ENCODE measurements at regions not wholly inside any gene's neighbourhood (a gene's known extent, or its start where the extent isn't known, plus 50 kb on each side); places are given as distances from the start of the nearest gene placed in this dataset.

- Histone ChIP-seq H3K18ac (ENCODE audit: extremely low read depth, low read length) (no peak overlapping the region), H4K20me1 (replicated peaks in 1 of 2; ENCODE audit: control insufficient read depth in 1 of 2, insufficient read depth in 2 of 2, low read length in 2 of 2) (no peaks in the 10 kb centered on the region), H4K8ac (ENCODE audit: extremely low read depth, insufficient read depth, low read length) (no peak overlapping the region), H3K79me2 (ENCODE audit: control insufficient read depth in 1 of 2, insufficient read depth in 2 of 2, low read length in 2 of 2) (no peaks in the 10 kb centered on the region), H3K23me2 (ENCODE audit: low read depth, low read length) (no peaks in the 10 kb centered on the region; the same call in 1 of the 2 replicates), H2BK120ac (replicated peaks; ENCODE audit: low read depth, low read length) (no peak overlapping the region), H3K4ac (replicated peaks; ENCODE audit: insufficient read length, low read depth, low read length) (no peak overlapping the region), H2BK12ac (ENCODE audit: low read depth, low read length) (no peak overlapping the region), H3K4me2 (ENCODE audit: insufficient read depth in 1 of 2, low read depth in 2 of 2, low read length in 2 of 2) (no peak overlapping the region), H3K27ac (ENCODE audit: low read depth, low read length) (no peak overlapping the region), H3K4me1 (replicated peaks in 1 of 4; ENCODE audit: control insufficient read depth in 3 of 4, insufficient read depth in 4 of 4, low read length in 3 of 4) (peaks cover 0 to 4% (median 0%) of the 10 kb centered on the region in 4 experiments; a peak in 3 of 7 replicates), H3K36me3 (ENCODE audit: control insufficient read depth in 2 of 4, insufficient read depth in 4 of 4, low read length in 3 of 4) (no peaks in the 10 kb centered on the region; a peak in 1 of 8 replicates), H2AK5ac (ENCODE audit: low read depth, low read length) (no peak overlapping the region), H3K23ac (ENCODE audit: insufficient read length) (no peak overlapping the region), H2AFZ (ENCODE audit: low read length) (no peak overlapping the region), H2BK20ac (ENCODE audit: low read length) (no peak overlapping the region), H2BK5ac (ENCODE audit: low read depth, low read length) (no peak overlapping the region), H3K79me1 (ENCODE audit: low read depth, low read length) (no peaks in the 10 kb centered on the region), H3K56ac (replicated peaks; ENCODE audit: insufficient read length, low read depth, low read length) (no peak overlapping the region), H2BK15ac (ENCODE audit: low read length) (no peak overlapping the region), H4K91ac (replicated peaks; ENCODE audit: insufficient read length, low read length) (no peak overlapping the region), H3K27me3 (replicated peaks in 1 of 4; ENCODE audit: control insufficient read depth in 3 of 4, extremely low read depth in 1 of 4, insufficient read depth in 3 of 4, low read length in 3 of 4) (no peaks in the 10 kb centered on the region), H4K5ac (ENCODE audit: insufficient read length, low read depth, low read length) (no peak overlapping the region), H3K9ac (replicated peaks in 1 of 4; ENCODE audit: extremely low read depth in 1 of 4, low read depth in 3 of 4, low read length in 3 of 4) (no peak overlapping the region), H3K4me3 (ENCODE audit: extremely low read depth in 1 of 4, insufficient read depth in 2 of 4, low read depth in 3 of 4, low read length in 4 of 4) (no peak overlapping the region), H3K9me3 (ENCODE audit: insufficient read depth in 2 of 2, low read depth in 1 of 2, low read length in 1 of 2) (no peaks in the 10 kb centered on the region), H3K14ac (ENCODE audit: insufficient read length) (no peak overlapping the region)
- CTCF ChIA-PET (ENCODE audit: partially characterized antibody) = no interaction called here
- 91% methylated on average over 5 of the region's 5 CpGs; no CpG with 5 or more reads in 1 of the 2 experiments for WGBS, 2 experiments (ENCODE audit: extremely low coverage in 1 of 2, insufficient coverage in 1 of 2, insufficient read length in 1 of 2, insufficient replicate concordance in 2 of 2, low coverage in 1 of 2, low lambda C conversion rate in 2 of 2, missing lambda C conversion rate in 1 of 2)
- POLR2A ChIA-PET (ENCODE audit: partially characterized antibody) = no interaction called here
- FAIRE-seq (no peak), DNase-seq (ENCODE audit: low read depth in 1 of 2, low spot score in 2 of 2) (no peak)
- TF ChIP-seq CREB1 (IDR thresholded peaks at IDR 0.05) (no peak), E2F6 (IDR thresholded peaks at IDR 0.05) (no peak), TBP (IDR thresholded peaks at IDR 0.05; ENCODE audit: low read depth, low read length) (no peak), EP300 (IDR thresholded peaks at IDR 0.05; ENCODE audit: borderline replicate concordance in 1 of 2, low read depth in 2 of 2, low read length in 2 of 2) (no peak), SAP30 (IDR thresholded peaks at IDR 0.05; ENCODE audit: insufficient read depth, insufficient replicate concordance, low read length) (no peak), SP1 (IDR thresholded peaks at IDR 0.05; ENCODE audit: low read depth, low read length) (no peak), POLR2A (IDR thresholded peaks at IDR 0.05; ENCODE audit: control extremely low read depth in 1 of 2, low read depth in 2 of 2, low read length in 2 of 2) (no peak), SP4 (IDR thresholded peaks at IDR 0.05; ENCODE audit: low read length) (no peak), GTF2F1 (IDR thresholded peaks at IDR 0.05; ENCODE audit: borderline replicate concordance, low read depth, low read length) (no peak), KDM4A (IDR thresholded peaks at IDR 0.05; ENCODE audit: low read depth, low read length, severe bottlenecking) (no peak), MAFK (IDR thresholded peaks at IDR 0.05; ENCODE audit: low read depth, low read length) (no peak), HDAC2 (IDR thresholded peaks at IDR 0.05; ENCODE audit: borderline replicate concordance in 1 of 2, low read depth in 2 of 2, low read length in 2 of 2) (no peak)
These were observed 1906.4 kb upstream of the PRR20A start for GRCh38 chr13:55234311-55234710.

All from H1 (cell line).